ENCODE measurements at regions not wholly inside any gene's neighbourhood (a gene's known extent, or its start where the extent isn't known, plus 50 kb on each side); places are given as distances from the start of the nearest gene placed in this dataset.

DNA sequence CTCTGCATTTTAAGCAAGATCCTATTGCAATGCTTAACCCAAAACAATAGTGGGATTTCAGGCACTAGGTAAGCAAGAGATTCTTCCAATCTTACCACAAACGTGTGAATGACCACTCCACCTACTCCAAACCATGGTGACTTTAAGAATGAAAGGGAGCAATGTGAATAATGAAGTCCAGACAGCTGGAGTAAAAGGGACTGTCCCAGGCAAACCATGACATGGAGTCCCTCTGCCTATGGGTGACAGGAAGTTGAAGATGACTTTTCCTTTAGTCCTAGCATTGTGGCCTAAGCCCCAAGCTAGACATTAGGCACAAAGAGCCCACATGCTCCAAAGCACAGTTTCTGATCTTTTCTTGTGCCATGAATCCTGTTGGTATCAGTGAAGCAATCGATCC lies 179.0 kb downstream of the SHQ1 start:
- TF ChIP-seq CTCF (IDR thresholded peaks at IDR 0.05), result no peak

DNA sequence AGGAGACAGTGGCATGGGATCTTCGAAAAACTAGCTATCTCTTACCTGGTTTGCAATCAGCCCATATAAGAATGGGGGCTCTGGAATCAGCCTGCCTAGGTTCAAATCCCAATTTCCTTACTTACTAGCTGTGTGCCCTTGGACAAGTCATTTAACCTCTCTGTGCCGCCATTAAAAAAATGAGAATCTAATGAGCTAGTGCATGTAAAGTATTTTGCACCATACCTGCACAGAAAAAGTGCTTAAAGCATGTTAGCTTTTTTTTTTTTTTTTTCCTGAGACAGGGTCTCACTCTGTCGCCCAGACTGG lies 181.8 kb downstream of the SHQ1 start:
- TF ChIP-seq CTCF (IDR thresholded peaks at IDR 0.05), result no peak

DNA sequence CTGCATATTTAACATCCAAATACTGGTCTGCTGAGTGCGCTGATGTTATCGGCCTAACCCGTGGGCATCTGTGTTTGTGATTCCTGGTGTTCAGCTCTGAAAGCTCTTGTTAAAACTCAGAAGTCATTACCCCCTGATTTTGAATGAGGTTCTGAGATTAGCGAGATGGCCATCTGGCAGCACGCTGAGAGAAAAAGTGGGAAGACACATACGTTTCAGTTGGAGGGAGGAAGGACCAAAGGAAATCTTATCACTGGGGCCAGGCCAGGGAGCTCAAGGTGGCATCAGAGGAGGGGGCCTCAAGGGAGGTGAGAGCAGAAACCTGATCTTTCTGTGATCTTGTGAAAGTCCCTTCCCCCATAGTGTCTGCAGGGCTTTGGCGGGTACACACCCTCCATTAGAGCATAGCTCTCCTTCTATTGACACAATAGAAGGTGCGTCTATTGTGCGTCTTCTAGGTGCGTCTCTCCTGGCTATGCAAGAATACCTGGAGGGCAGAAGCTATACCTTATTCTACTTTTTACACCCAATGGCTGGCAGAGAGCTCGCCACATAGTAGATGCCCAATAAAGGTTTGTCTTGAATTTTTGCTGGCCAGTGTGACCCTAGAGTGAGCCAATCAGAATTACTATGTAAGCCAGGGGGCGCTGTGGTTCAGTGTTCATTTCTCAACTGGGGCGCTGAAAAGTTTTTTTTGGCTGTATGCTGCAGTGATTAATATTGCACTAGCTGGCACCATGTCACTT lies 182.4 kb downstream of the SHQ1 start:
- TF ChIP-seq CTCF (IDR thresholded peaks at IDR 0.05), result peak; percentile 50; the same call in 1 of the 2 replicates

DNA sequence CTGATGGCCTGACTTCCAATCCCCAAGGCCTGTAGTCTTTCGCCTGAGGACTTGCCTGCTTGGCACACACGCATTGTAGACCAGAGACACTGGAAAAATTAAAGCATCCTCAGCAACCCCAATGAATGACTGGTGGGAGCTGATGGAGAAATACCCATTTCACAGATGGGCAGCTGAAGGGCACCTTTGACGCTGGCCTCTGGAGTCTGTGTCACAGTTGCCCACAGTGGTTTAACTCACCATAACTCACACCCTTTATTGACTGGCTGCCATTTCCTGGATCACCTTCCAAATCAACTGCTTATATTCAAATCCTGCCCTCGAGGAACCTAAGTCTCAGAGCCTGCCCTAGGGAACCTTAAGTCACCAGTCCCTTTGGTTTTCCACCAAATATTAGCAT lies 183.1 kb downstream of the SHQ1 start:
- no peak for TF ChIP-seq CTCF (IDR thresholded peaks at IDR 0.05)

DNA sequence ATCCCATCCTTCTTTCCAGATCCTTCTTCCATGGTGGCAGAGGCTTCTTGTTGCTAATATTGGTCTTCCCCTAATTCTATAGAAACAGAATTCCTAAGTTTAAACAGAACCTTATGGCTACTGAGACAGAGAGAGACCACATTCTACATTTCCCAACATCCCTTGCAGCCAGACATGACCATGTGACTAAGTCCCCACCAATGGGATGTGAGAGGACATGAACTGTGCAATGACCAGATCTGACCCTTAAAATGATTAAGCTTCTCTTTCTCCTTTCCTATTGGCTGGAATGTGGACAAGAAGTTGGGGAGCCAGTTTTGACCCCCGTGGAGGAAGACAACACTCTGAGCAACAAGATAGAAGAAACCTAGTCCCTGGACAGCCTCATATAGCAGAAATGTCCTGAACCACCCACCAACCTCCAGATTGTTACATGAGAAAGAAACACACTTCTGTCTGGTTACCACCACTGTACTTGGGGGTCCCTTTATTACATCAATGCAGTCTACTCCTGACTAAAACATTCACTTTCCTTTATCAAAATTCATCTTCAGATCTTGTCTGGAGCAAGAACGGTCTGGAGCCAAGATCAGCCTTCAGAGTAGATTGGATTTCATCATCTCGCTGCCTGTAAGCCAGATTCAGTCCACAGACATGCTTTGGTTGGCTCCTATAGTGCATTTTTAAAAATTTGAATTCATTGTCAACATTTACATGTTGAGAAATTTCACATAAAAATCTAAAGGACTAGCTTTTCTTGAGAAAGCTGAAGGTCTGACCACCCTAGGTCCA lies 183.9 kb downstream of the SHQ1 start:
- no peak for TF ChIP-seq CTCF (IDR thresholded peaks at IDR 0.05)

- TF ChIP-seq CTCF (IDR thresholded peaks at IDR 0.05), result no peak
These were observed 184.8 kb downstream of the SHQ1 start for GRCh38 chr3:72663429-72663828.

DNA sequence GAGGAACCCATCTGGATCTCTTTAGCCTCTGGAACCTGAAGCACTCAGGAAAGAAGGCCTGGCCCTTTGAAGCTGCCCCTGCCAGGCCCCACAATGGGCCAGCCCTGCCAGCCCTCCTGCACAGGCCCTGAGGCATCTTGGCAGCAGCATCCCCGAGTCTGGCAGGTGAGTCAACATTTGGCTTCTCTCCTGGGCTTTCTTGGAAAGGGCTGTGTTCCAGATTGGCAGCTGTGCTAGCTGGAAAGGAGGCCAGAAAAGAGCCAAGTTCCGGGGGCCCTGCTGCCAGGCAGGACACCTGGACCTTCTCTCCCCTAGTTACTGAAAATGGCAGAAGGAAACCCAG lies 187.2 kb downstream of the SHQ1 start:
- TF ChIP-seq CTCF (IDR thresholded peaks at IDR 0.05), result no peak
